ENCODE measurements at regions not wholly inside any gene's neighbourhood (a gene's known extent, or its start where the extent isn't known, plus 50 kb on each side); places are given as distances from the start of the nearest gene placed in this dataset.

GRCh38 chr5:1998348-1998669, 115.6 kb upstream of the IRX4 start:
- no peak for DNase-seq (ENCODE audit: low read depth, low spot score)
- Histone ChIP-seq H3K36me3 (ENCODE audit: control insufficient read depth in 2 of 2, extremely low read depth in 1 of 2, insufficient read depth in 2 of 2, low read length in 2 of 2) (no peaks in the 10 kb centered on the region), H3K9me1 (replicated peaks; ENCODE audit: control insufficient read depth, extremely low read depth, insufficient read depth, low read length) (no peaks in the 10 kb centered on the region), H3K4me1 (ENCODE audit: control insufficient read depth, extremely low read depth, insufficient read depth, low read length) (no peaks in the 10 kb centered on the region), H2AFZ (ENCODE audit: low read depth, low read length) (no peak overlapping the region), H3K9me3 (replicated peaks; ENCODE audit: control insufficient read depth, insufficient read depth, low read length) (peaks cover 2% of the 10 kb centered on the region), H3K4me2 (ENCODE audit: insufficient read depth, low read length) (no peak overlapping the region), H4K20me1 (replicated peaks; ENCODE audit: control insufficient read depth, extremely low read depth, insufficient read depth, low read length) (no peaks in the 10 kb centered on the region), H3K79me2 (ENCODE audit: control insufficient read depth, insufficient read depth, low read length) (no peaks in the 10 kb centered on the region), H3K27me3 (ENCODE audit: control insufficient read depth in 2 of 2, insufficient read depth in 2 of 2, low read length in 2 of 2) (no peaks in the 10 kb centered on the region), H3K27ac (ENCODE audit: insufficient read depth, low read depth, low read length) (no peak overlapping the region), H3K4me3 (replicated peaks in 1 of 3; ENCODE audit: insufficient read depth in 1 of 3, low read depth in 1 of 3, low read length in 3 of 3) (no peak overlapping the region), H3K9ac (replicated peaks; ENCODE audit: extremely low read depth, insufficient read depth, low read length) (no peak overlapping the region)
- ChIA-PET CTCF (no interaction called here), POLR2A (no interaction called here)
- no peak for TF ChIP-seq FOS (IDR thresholded peaks at IDR 0.05; ENCODE audit: borderline replicate concordance, insufficient read depth, low read length)
- no peak for TF ChIP-seq GATA2 (IDR thresholded peaks at IDR 0.05; ENCODE audit: insufficient read depth, insufficient read length, low read depth, low read length)
- TF ChIP-seq CTCF (IDR thresholded peaks at IDR 0.05; ENCODE audit: extremely low read depth in 1 of 2, insufficient read depth in 1 of 2, low read depth in 1 of 2, low read length in 2 of 2): no peak
- TF ChIP-seq POLR2AphosphoS5 (IDR thresholded peaks at IDR 0.05; ENCODE audit: insufficient read depth, low read depth, low read length): no peak
- TF ChIP-seq MYC (IDR thresholded peaks at IDR 0.05; ENCODE audit: low read depth, low read length): no peak
- no peak for TF ChIP-seq JUN (IDR thresholded peaks at IDR 0.05; ENCODE audit: borderline replicate concordance, insufficient read depth, insufficient read length, low read depth)
- TF ChIP-seq POLR2A (IDR thresholded peaks at IDR 0.05; ENCODE audit: low read depth, low read length): no peak
- TF ChIP-seq EZH2 (IDR thresholded peaks at IDR 0.05; ENCODE audit: borderline replicate concordance, low read depth, low read length, severe bottlenecking): no peak
- no peak for TF ChIP-seq MAX (IDR thresholded peaks at IDR 0.05; ENCODE audit: insufficient read depth, insufficient read length)
- dilution Hi-C loops (cut with MboI; ENCODE audit: extremely low pct_ligation_motif_present, low sequenced_read_pairs): no loop called here
- FAIRE-seq: no peak
- BruUV-seq (replicated peaks): no TSS peak
- intact Hi-C loops (cut with micrococcal nuclease): no loop called here

Data from endothelial cell of umbilical vein (primary cell).